K562 (cell line): ENCODE measurements at regions not wholly inside any gene's neighbourhood (a gene's known extent, or its start where the extent isn't known, plus 50 kb on each side); places are given as distances from the start of the nearest gene placed in this dataset.
A peak's percentile ranks its signal among the peaks of the same experiment; 100 is the strongest.

Source experiments
- ATAC-seq: fragments of 200-7000 bp; cut with Tn5 transposase; 3 replicates; pipeline ENCODE4 v1.9.1; 2020; ENCODE audit warnings: moderate library complexity
- BruUV-seq: library from RNA; stranded (reverse); fragments of 400-500 nt; replicated peaks from 2 replicates; lab custom pipeline; 2021; lab: Mats Ljungman, UMichigan
- CTCF ChIA-PET: fragments of 300-600 bp; formaldehyde crosslinking; extraction: SDS; loops from one replicate; lab custom pipeline; 2021; ENCODE audit warnings: low intra/inter-chr PET ratio; lab: Yijun Ruan, JAX
- POLR2A ChIA-PET: fragments of 300-600, 350-650 bp; sonication (Branson Sonifier 250); formaldehyde crosslinking; extraction: SDS; loops from one replicate; lab custom pipeline; 2021; ENCODE audit warnings: antibody characterized with exemption, inconsistent platforms; lab: Yijun Ruan, JAX
- DNase-seq, 4 experiments: peaks; one replicate each; pipeline versions ENCODE4 v3.0.0 to v3.0.0-alpha.2; 2011 to 2018; ENCODE audit warnings: low spot score in 3 of 4, mixed read lengths in 3 of 4; ENCODE audit errors: extremely low read depth in 1 of 4
- FAIRE-seq: peaks from 2 replicates; lab custom pipeline; 2011; peaks lifted over from hg19 to GRCh38; lab: Jason Lieb, UNC
- H2AFZ ChIP-seq: 2 replicates; pipeline ENCODE4 v1.6.0; 2011; ENCODE audit warnings: low read depth, low read length, control low read depth, inconsistent platforms
- H3K27ac ChIP-seq: fragments of 200-600 bp; 3 replicates; pipeline ENCODE4 v1.8.0; 2011; ENCODE audit warnings: low read depth, mild to moderate bottlenecking, control low read depth, inconsistent platforms, low read length, moderate library complexity, mixed read lengths; ENCODE audit errors: extremely low read depth
- H3K27me3 ChIP-seq, 2 experiments: fragments of 300-600 bp in 1 of 2; 2 replicates in 1 of 2; 3 replicates in 1 of 2; pipeline versions ENCODE4 v1.6.0 to v1.8.0; 2011; ENCODE audit warnings: inconsistent platforms in 2 of 2, low read length in 2 of 2, mild to moderate bottlenecking in 1 of 2, mixed read lengths in 1 of 2, moderate library complexity in 1 of 2; ENCODE audit not compliant: control insufficient read depth in 2 of 2, insufficient read depth in 2 of 2
- H3K36me3 ChIP-seq: fragments of 300-600 bp; 3 replicates; pipeline ENCODE4 v1.8.0; 2011; ENCODE audit warnings: mild to moderate bottlenecking, low read length, inconsistent platforms; ENCODE audit not compliant: control insufficient read depth, insufficient read depth
- H3K4me1 ChIP-seq, 2 experiments: fragments of 200-600 bp in 1 of 2; replicated peaks in 1 of 2; 2 replicates in 1 of 2; 3 replicates in 1 of 2; pipeline versions ENCODE4 v1.5.1 to v1.8.0; 2011; ENCODE audit warnings: inconsistent platforms in 2 of 2, low read length in 2 of 2, mild to moderate bottlenecking in 1 of 2, mixed read lengths in 1 of 2, moderate library complexity in 1 of 2; ENCODE audit not compliant: control insufficient read depth in 2 of 2, insufficient read depth in 2 of 2
- H3K4me2 ChIP-seq: 2 replicates; pipeline ENCODE4 v1.6.1; 2011; ENCODE audit warnings: low read length, control low read depth, inconsistent platforms, mixed read lengths; ENCODE audit not compliant: insufficient read depth
- H3K4me3 ChIP-seq: fragments of 200-600 bp; sonication (generic), shearing (Covaris generic); 2 replicates; pipeline ENCODE4 v1.5.1; 2016; ENCODE audit warnings: control low read depth, inconsistent platforms
- H3K79me2 ChIP-seq: fragments of 200-600 bp; 3 replicates; pipeline ENCODE4 v1.8.0; 2011; ENCODE audit warnings: low read length, inconsistent platforms; ENCODE audit not compliant: control insufficient read depth, insufficient read depth
- H3K9ac ChIP-seq, 2 experiments: 2 replicates each; pipeline versions ENCODE4 v1.6.0 to v1.6.1; 2011; ENCODE audit warnings: low read depth in 2 of 2, low read length in 2 of 2, control low read depth in 1 of 2, inconsistent platforms in 1 of 2, mild to moderate bottlenecking in 1 of 2, mixed read lengths in 1 of 2; ENCODE audit not compliant: insufficient read depth in 1 of 2
- H3K9me1 ChIP-seq: one replicate; pipeline ENCODE4 v1.6.0; 2011; ENCODE audit warnings: inconsistent platforms, mild to moderate bottlenecking, low read length, moderate library complexity; ENCODE audit not compliant: control insufficient read depth, insufficient read depth
- H3K9me3 ChIP-seq: replicated peaks from 2 replicates; pipeline ENCODE4 v1.5.1; 2011; ENCODE audit warnings: low read depth, low read length, inconsistent platforms; ENCODE audit not compliant: control insufficient read depth, insufficient read depth
- H4K20me1 ChIP-seq: replicated peaks from 2 replicates; pipeline ENCODE4 v1.6.1; 2011; ENCODE audit warnings: low read length, inconsistent platforms, mixed read lengths; ENCODE audit not compliant: control insufficient read depth, insufficient read depth
- CEBPZ ChIP-seq: fragments of 150-350 bp; IDR thresholded peaks from 2 replicates; pipeline ENCODE4 v1.6.1; 2014; ENCODE audit warnings: low read depth, mild to moderate bottlenecking, low read length, borderline replicate concordance
- FOXM1 ChIP-seq, 2 experiments: fragments of 450-650 bp in 1 of 2; sonication (generic) in 1 of 2; formaldehyde crosslinking in 1 of 2; IDR thresholded peaks; 2 replicates each; pipeline versions ENCODE4 v1.6.1 to v1.9.0; 2017 to 2022; ENCODE audit warnings: low read depth in 2 of 2, mild to moderate bottlenecking in 2 of 2, missing genetic modification reagents in 1 of 2, moderate library complexity in 1 of 2
- GTF2F1 ChIP-seq: IDR thresholded peaks from 2 replicates; pipeline ENCODE4 v1.6.1; 2011; ENCODE audit warnings: low read depth, low read length, improper control_type of control experiment
- HDAC1 ChIP-seq, 2 experiments: fragments of 450-650 bp; IDR thresholded peaks; 2 replicates each; pipeline ENCODE4 v1.6.1; 2016 to 2017; ENCODE audit warnings: inconsistent platforms in 1 of 2, mild to moderate bottlenecking in 1 of 2, moderate library complexity in 1 of 2
- IFI16 ChIP-seq: fragments of 250-450 bp; sonication (Bioruptor Pico); IDR thresholded peaks from 2 replicates; pipeline ENCODE4 v2.1.2; 2022; ENCODE audit warnings: mild to moderate bottlenecking, inconsistent platforms
- MITF ChIP-seq: IDR thresholded peaks from 2 replicates; pipeline ENCODE4 v1.6.1; 2014; ENCODE audit warnings: antibody characterized with exemption
- PURB ChIP-seq: sonication (generic); formaldehyde crosslinking; IDR thresholded peaks from 2 replicates; pipeline ENCODE4 v1.9.0; 2021; ENCODE audit warnings: low read depth, mild to moderate bottlenecking, missing genetic modification reagents
- SMAD3 ChIP-seq: fragments of 450-650 bp; formaldehyde crosslinking; conservative IDR thresholded peaks from 2 replicates; pipeline ENCODE4 v1.4.0; 2020; ENCODE audit warnings: mild to moderate bottlenecking
- SMARCA5 ChIP-seq: fragments of 450-650 bp; IDR thresholded peaks from 2 replicates; pipeline ENCODE4 v1.6.1; 2016
- SPI1 ChIP-seq: IDR thresholded peaks from 2 replicates; pipeline ENCODE4 v1.6.1; 2011; ENCODE audit warnings: low read depth, low read length, control low read depth, borderline replicate concordance
- SRSF3 ChIP-seq: fragments of 200-400 bp; formaldehyde crosslinking; IDR thresholded peaks from 2 replicates; pipeline ENCODE4 v1.6.1; 2016; ENCODE audit warnings: mild to moderate bottlenecking, low read length, moderate library complexity; ENCODE audit not compliant: insufficient read depth
- TFAM ChIP-seq: fragments of 250-450 bp; sonication (Bioruptor Pico); conservative IDR thresholded peaks from 2 replicates; pipeline ENCODE4 v1.5.0; 2021; ENCODE audit warnings: mild to moderate bottlenecking, moderate library complexity
- TRIM24 ChIP-seq, 2 experiments: fragments of 450-650 bp; IDR thresholded peaks; 2 replicates each; pipeline ENCODE4 v1.6.1; 2016
- ZNF24 ChIP-seq: fragments of 450-650 bp; IDR thresholded peaks from 2 replicates; pipeline ENCODE4 v1.6.1; 2016
- ZNF280A ChIP-seq: fragments of 450-650 bp; IDR thresholded peaks from 2 replicates; pipeline ENCODE4 v1.6.1; 2018; ENCODE audit warnings: mild to moderate bottlenecking, low read depth; ENCODE audit not compliant: partially characterized antibody
- ZNF584 ChIP-seq: fragments of 200-800 bp; sonication (Bioruptor generic); IDR thresholded peaks from 2 replicates; pipeline ENCODE4 v1.6.1; 2016; ENCODE audit warnings: low read depth, mild to moderate bottlenecking, missing genetic modification characterization, missing compliant biosample characterization
- ZSCAN32 ChIP-seq: fragments of 450-650 bp; formaldehyde crosslinking; IDR thresholded peaks from 2 replicates; pipeline ENCODE4 v1.4.0; 2020; ENCODE audit warnings: mild to moderate bottlenecking, moderate library complexity
- WGBS: fragments of 100-300 bp; shearing (Covaris generic); methylation state at CpG from one replicate; pipeline ENCODE4 v1.1.6; 2016; ENCODE audit warnings: low coverage, mixed read lengths; ENCODE audit not compliant: insufficient coverage; ENCODE audit errors: missing lambda C conversion rate; 5-methylcytosine and 5-hydroxymethylcytosine counted together
- in situ Hi-C: fragments of 300-500 bp; cut with MboI; formaldehyde crosslinking; loops from 4 replicates; pipeline ENCODE4 v1.15.0; 2018; ENCODE audit warnings: inconsistent platforms, mixed read lengths
- intact Hi-C: fragments of 100-400 bp; cut with micrococcal nuclease; formaldehyde crosslinking; loops from 2 replicates; pipeline ENCODE4 v1.14.2; 2022

- no peak for TF ChIP-seq CEBPZ
- TF ChIP-seq SRSF3 = no peak
- no peak for TF ChIP-seq TFAM (CRISPR knock-in tag)
- TF ChIP-seq MITF = no peak
- peak; percentile 71; the same call in 1 of the 2 replicates for TF ChIP-seq ZSCAN32 (CRISPR knock-in tag)
Measured at GRCh38 chr3:35537265-35537664, 102.1 kb upstream of the ARPP21 start (continued).

GRCh38 chr3:35544976-35545375 lies 94.3 kb upstream of the ARPP21 start:
- no peaks in the 10 kb centered on the region for H3K36me3 ChIP-seq
- FAIRE-seq (no peak), ATAC-seq (no peak), DNase-seq (no peak)
- no peak overlapping the region for H3K9ac ChIP-seq
- TF ChIP-seq FOXM1 (IDR thresholded peaks at IDR 0.05; ENCODE audit: low read depth) = no peak
- no peak for TF ChIP-seq FOXM1 (CRISPR knock-in tag; IDR thresholded peaks at IDR 0.05; ENCODE audit: low read depth)
- no peak for TF ChIP-seq ZNF24
- TF ChIP-seq GTF2F1 = no peak
- TF ChIP-seq ZNF280A = no peak
- no peak for TF ChIP-seq SMAD3 (CRISPR knock-in tag)
- TF ChIP-seq PURB (CRISPR knock-in tag) = no peak
- no peak for TF ChIP-seq IFI16 (CRISPR knock-in tag)
- no peak for TF ChIP-seq HDAC1 (IDR thresholded peaks at IDR 0.05)
- TF ChIP-seq TRIM24 (IDR thresholded peaks at IDR 0.05) = no peak
- TF ChIP-seq ZNF584 = no peak
- TF ChIP-seq SMARCA5 = no peak
- no peak for TF ChIP-seq SPI1
- 0% methylated on average over 1 of the region's 1 CpG for WGBS
- ChIA-PET CTCF (no interaction called here), POLR2A (no interaction called here)
- no peak overlapping the region for H3K27ac ChIP-seq
- intact Hi-C loops (no loop called here), in situ Hi-C loops (no loop called here)
- H2AFZ ChIP-seq = no peak overlapping the region
- no TSS peak for BruUV-seq
- H3K4me2 ChIP-seq = no peak overlapping the region
- no peaks in the 10 kb centered on the region for H3K9me3 ChIP-seq
- no peaks in the 10 kb centered on the region for H3K4me1 ChIP-seq
- H3K4me3 ChIP-seq = no peak overlapping the region
- H4K20me1 ChIP-seq = no peaks in the 10 kb centered on the region
- no peaks in the 10 kb centered on the region for H3K9me1 ChIP-seq
- no peaks in the 10 kb centered on the region for H3K79me2 ChIP-seq
- H3K27me3 ChIP-seq = no peaks in the 10 kb centered on the region
